HG02973 (cell line): ENCODE measurements at regions not wholly inside any gene's neighbourhood (a gene's known extent, or its start where the extent isn't known, plus 50 kb on each side); places are given as distances from the start of the nearest gene placed in this dataset.
"Not testable (repeated sequence)": the region's sequence is repeated elsewhere in the genome, so short reads cannot be mapped to it uniquely, and the experiment has no call there.

Experiments
- ATAC-seq: cut with Tn5 transposase; IDR thresholded peaks from one replicate; pipeline ENCODE4 v1.9.1; 2021; ENCODE audit warnings: moderate library complexity; ENCODE audit not compliant: unreplicated experiment

DNA sequence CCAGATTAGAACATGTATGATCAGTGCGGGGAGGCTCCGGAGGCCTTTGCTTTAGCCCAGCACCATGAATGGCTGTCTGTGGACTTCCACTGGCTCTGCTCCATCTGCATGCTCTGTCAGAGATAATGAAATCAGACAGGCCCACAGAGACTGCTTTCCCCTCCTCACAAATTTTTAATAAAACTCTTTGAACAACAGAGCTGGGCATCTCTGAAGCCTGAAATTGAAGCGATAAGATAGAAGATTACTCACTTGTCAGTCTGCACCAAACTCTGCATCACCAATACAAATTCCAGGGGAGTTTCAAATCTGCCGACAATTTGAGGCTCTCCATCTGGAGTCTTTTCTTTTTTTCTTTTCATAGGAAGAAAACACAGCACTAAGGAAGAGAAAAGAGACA is 110.0 kb downstream of the DYRK2 start:
- no peak for ATAC-seq

DNA sequence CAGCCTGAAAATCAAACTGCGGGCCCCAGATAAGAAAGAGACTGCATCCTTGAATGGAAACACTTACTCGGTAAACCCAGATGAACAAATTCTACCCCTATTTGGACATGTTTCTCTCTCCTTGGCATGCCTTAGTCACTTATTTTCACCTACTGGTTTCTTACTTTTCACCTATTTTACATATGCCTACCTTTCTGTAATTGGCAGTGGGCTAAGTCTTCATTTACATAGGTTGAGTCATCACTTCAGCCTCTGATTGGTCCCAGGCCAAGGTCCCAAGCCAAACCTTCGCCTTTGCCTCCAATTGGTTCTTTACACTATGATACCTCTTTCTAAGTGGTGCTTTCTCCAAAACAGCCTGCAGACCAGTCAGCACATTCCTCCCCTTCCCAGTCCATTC is 111.3 kb downstream of the DYRK2 start:
- no peak for ATAC-seq

DNA sequence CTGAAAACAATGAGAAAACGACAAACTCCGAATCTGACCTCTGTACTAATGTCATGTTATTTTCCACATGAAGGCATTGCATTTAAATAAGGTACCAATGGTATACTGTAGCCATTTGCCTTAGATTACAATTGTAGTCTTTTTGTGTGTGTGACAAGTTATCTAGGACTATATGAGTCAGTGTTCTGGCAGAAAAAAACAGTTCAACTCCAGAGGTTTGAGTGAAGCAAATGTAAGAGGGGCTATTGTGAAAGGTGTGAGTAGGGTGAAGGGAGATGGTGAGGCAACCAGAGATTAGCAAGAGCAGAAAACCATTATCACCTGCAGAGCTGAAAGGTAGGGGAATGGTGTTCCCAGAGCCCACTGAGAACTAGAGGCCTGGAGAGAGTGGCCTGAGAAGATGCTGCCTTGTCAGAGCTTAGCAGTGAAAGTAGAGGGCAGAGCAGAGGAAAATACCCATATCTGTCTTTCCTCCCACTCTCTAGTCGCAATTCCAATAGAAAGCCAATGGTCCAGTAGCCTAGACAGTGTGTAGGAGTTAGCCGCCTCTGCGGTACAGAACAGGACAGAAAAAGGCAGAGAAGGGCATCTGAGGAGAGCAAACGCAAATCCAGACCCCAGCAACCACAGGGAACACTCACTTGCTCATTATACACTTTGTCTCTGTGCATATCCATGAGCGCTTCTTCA is 112.2 kb downstream of the DYRK2 start:
- no peak for ATAC-seq

DNA sequence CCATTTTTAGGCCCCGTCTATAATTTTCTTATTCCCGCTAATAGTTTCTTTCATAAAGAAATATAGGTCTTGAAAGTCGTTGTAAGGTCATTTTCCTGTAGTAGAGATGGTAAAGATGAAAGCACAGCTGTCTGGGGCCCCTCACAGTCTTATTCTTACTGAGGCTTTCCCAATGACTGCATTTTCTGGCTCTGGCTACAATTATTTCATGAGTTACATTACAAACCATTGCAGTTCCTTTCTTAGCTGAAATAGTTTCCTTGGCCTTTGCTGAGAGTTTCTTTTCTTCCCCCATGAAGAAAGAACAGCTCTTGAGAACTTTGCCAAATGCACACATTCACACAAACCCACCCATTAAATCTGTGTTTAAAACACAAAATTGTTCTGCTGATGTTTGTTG is 113.0 kb downstream of the DYRK2 start:
- no peak for ATAC-seq

DNA sequence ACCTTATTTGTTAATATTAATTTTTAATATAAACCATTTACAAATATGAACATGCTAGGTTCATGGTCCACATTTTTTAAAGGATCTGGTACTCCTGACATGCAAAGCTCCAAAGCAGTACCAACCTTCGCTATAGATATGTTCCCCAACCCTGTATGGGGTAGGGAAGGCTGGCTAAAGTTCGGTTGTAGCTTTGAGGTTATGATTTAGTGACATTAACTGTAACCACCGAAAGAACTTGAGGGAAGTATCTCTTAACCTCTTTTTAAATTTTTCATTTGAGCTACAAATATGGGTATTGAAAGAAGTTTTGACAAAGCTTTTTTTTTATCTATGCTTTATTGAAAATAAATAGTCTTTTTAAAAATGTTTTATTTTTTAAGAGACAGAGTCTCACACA is 115.5 kb downstream of the DYRK2 start:
- no peak for ATAC-seq

DNA sequence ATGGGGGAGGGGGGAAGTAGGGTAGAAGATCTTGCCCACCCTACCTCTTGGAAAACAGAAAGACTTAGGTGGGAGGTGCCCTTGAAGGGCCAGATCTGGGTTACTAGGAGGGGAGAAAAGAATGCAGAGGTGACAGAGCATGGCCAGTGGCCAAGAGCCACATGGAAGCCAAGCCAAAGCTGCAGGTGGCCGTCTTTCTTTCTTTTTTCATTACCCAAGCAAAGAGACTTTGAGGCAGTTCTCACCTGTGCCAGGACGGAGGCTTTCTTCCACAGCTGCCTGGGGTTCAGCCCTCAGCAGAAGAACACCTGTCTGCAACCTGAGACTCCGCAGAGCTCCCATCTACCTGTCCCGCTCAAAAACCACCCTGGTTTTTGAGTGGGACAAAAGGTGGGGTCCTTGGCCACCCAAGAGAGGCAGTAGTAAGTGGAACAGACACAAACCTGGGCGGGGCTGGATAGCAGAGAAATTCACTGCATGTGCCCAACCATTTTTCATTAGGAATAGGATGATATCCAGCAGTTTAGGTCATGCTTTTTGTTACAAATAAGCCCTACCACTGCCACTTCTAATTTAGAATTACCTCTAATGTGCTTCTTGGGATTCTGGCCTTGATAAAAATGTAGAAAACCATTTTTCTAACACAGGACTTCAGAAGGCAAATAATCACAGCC is 116.5 kb downstream of the DYRK2 start:
- no peak for ATAC-seq

DNA sequence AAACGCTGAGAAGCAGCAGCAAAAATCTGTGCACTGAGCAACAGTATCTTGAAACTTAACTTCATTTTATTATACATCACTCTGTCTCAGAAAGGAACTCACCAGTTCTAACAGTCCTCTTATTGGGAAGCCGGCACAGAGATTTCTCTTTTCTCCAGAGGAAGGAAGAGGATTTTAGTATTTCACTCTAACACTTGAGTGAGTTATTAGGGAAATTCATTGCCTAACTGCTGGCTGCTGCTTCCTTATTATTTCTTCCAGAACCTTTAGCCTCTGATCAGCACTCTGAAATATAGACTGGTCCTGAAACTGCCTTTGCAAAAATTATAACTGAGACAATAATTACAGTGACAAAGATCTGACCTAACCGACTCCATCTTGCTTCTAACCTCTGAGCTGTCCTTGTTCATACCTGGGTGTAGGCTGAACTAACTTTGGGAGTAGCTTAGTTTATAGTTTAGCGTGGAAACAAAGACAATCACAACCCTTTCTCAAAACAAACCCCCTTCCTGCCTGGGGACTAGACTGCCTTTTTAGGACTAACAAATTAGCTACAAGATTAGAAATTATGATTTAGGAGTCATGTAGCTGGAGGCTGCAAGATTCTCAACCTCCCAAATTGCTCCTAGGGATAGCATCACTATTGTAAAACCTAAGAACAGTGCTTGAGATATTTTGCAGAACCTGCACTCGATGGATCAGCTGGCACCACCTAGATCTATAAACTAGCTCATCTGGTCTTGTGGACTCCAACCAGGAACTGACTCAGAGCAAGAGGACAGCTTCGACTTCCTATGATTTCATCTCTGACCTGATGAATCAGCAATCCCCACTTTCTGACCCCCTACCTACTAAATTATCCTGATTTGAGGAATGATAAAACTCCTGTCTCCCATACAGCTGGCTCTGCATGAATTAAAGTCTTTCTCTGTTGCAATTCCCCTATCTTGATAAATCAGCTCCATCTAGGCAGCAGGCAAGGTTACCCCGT is 117.5 kb downstream of the DYRK2 start:
- ATAC-seq = no peak

DNA sequence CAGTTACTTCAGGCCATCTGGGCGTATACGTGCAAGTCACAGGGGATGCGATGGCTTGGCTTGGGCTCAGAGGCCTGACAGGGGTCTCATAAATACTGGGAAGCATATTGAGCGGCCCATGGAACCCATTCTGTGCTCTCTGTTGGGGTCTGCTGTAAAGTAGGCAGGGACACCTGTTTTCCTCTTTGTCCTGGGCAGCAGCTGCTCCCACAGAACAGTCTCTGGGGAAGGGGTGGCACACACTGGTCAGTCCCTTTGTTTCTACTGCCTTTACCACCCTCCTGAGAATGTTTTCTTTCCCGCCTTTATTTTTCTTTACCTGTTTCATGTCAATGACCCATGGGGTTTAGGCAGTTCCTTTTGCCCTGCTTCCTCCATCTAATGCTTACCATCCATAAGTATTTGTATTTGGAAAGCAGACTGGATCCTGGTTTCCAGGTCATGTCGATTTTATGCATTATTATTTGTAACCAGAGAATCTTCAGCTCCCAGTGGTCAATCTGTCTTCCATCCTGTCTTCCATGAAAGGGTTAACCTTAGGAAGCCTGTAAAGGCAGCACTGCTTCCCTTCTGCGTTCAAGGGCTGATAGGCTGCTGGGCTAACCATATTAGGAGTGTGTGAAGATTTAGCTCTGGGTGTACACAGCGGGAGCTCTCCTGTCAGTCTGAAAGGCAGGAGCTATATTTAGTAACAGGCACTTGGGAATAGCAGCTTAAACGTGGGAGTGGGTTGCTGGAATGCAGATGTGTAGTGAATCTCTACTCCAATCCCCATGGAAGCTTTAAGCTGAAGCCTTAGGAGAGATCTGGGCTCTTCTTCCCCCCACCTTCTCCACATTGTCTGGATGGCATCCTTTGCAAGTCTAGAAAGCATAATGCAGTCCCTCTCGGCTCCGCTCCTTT is 124.0 kb downstream of the DYRK2 start:
- no peak for ATAC-seq

DNA sequence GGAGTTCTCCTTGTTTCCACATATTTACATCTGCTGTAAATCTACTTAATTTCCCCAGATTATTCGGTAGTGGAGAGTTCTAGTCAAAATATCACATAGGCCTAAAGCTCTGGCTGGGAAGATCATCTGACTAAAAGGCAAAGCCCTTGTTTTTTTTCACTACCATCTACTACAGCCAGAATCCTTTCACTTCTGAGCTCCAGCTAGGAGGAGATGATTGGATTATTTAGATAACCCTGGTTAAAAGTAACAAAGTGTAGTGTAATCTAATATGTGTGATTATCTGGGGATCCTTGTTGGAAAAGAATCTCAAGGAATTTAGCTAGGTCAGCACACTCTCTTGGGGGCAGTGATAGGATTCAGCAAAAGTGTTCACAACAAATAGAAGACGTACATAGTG is 125.4 kb downstream of the DYRK2 start:
- ATAC-seq = no peak

DNA sequence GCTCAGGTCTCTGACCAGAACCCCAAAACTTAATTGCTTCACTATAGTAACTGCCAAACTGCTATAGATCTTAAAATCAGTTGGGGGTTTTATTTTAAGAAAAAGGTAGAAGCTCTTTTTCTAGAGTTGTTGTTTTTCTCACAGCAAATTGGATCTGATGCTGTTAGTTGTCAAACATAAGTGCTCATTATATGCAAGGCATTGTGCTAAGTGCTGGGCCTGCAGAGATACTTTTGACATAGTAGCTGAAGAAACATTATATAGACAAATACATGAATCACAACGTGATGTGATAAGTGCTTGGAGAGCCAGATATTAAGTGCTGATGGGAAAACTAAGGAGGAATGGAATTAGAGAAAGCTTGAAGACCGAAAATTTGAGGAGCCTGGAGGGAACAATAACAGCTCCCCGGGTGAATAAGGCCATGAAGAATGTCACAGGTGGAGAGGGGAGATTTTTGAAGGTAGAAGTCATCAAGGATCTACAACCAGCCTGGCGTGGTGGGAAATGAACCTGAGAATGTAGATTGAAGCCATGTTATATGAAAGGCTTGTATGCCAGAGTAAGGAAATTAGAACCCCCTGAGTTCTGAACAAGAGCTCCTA is 126.5 kb downstream of the DYRK2 start:
- no peak for ATAC-seq

DNA sequence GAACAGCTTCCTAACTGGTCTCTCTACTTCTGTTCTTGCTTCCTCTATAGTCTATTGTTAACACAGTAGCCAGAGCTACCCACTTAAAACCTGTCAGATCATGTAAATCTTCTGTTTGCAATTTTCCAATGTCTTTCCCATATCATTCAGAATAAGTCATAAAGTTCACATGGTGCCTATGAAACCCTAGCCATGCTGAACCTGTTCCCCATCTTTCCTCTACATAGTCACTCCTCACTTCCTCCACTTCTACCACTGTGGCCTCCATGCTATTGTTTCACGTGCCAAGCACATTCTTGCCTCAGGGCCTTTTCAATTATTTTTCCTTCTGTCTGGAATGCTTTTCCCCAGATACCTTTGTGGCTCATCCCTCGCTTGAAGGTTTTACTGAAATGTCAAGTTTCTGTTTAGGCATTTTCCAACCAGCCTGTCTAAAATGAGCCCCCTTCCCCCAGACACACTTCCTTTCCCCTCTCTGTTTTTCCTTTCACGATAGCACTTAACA is 132.1 kb downstream of the DYRK2 start:
- no peak for ATAC-seq

DNA sequence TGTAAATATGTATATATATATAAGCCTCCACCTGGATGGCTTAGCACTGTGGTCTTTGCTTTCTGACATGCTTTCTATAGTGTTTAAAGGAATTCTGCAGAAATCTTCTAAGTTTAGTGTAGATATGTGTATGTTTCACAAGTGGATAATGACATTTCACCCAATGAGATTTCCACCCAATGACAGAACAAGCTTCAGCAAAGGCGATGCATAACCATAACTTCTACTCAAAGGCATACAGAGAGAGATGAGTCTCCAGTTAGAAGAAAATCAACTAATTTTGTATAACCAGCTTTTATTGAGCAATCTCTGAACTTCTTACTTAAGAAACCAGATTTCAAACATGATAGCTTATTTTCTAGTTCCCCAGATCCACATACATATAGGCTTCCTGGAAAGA is 134.0 kb downstream of the DYRK2 start:
- no peak for ATAC-seq

DNA sequence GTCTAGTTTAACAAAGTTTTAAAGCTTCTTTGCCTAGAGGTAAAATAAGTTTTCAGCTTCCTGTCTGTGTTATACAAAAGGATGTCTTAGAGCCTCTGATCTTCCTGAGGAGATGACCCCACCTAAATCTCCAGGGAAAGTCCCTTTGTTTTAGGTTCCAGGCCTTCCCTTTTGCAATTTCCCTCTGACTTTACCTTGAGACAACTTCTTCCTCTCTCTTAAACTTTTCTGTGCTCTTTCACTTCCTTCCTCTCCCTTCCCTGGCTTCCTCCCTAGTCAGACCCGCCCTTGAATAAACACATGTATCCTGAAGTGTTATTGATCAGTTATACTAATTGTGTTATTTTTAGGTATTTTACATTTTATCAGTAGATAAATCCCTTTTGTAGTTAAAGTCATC is 134.8 kb downstream of the DYRK2 start:
- ATAC-seq = no peak

DNA sequence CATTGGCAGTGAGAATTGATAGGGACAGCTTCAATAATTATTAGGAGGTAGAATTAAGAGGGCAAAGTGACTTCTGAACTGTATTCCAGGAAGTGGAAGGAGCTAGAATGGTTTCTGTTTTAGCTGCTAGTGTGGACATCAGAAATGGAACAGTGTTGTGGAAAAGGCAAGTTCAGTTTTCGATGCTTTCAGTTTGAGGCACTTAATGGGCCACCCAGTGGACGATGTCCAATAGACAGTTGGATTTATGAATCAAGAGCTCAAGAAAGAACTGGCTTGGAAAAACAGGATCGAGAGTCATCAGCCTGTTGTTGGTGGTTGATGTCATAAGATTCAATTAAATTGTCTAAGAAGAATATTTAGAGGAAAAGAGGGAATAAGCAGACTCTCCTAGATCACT is 136.3 kb downstream of the DYRK2 start:
- no peak for ATAC-seq

DNA sequence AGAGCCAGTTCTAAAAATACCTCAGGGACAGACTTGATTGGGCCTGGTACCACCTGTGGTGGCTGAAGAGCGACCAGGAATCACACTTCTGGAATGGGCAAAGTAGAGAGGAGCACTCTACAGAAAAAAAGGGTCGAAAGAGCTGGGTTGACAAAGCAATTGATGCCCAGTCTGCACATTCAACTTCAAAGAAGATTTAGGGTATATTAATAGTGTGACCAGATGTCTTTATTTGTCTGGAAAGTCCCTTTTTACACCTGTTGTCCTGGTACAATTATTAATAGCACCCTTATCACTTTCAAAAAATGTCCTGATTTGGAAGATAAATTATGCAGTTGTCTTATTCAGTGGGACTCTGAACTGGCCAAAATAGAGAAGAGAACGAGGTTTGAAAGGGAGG is 137.5 kb downstream of the DYRK2 start:
- no peak for ATAC-seq

DNA sequence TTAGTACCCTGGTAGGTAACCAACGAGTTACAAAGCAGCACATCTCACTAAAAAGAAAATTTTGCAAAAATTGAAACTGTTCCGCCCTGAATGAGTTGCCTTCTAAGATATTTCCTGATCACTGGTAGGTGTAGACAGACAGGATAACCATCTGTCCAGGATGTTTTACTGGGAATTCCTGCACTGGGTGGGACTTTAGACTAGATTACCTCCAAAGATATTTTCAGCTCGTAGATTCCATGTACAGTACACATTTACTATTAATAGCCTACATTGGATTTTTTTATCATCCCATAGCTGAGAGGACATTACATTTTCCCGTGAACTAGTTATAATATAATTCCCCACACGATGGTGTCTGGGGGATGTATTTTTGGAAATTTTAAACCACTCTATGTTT is 139.6 kb downstream of the DYRK2 start:
- no peak for ATAC-seq

DNA sequence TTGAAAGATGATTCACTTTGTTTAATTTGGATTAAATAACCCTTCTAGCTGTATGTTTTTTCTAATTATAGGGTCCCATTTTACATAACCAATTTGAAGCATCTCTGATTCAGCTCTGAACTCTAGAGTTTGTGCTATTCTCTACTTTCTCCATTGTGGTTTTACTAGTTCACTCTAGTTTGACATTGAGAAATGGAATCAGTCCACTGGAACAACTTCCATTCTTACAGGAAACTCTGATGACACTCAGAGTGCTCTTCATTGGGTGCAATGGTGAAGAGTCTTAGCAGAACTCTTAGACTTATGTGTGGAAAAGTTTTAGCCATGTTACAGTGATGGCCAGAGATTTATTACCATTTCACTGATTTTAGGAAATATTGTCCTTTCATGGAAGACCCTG is 140.7 kb downstream of the DYRK2 start:
- ATAC-seq = no peak

DNA sequence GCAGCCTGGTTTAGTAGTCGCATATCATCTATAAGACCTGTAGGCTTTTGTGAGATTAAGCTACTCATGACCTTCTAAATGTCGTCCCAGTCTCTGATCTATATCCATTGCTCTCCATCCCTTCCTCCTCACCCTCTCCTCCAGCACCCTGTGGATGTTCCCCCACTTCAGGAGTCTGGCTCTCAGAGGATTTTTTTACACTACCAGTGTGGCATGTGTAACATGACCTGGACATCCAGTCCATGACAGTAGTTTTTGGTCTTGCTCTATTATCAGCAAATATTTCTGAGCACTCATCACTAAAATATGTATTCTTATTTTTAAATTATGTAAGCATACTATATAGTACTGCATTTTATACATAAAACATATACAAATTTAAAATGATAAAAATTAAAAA is 142.1 kb downstream of the DYRK2 start:
- ATAC-seq = no peak

DNA sequence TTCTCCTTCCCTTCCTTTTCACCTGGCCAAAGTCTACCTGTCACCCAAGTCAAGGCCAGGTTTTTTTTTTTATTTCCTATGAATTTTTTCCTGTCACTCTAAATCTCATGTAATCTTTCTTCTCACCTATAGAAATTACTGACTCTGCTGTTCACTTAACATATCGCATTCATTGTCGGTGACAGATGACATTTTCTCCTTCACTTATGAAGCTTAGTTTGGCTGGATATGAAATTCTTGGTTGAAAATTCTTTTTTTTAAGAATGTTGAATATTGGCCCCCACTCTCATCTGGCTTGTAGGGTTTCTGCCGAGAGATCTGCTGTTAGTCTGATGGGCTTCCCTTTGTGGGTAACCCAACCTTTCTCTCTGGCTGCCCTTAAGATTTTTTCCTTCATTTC is 142.8 kb downstream of the DYRK2 start:
- not testable (repeated sequence) for ATAC-seq

DNA sequence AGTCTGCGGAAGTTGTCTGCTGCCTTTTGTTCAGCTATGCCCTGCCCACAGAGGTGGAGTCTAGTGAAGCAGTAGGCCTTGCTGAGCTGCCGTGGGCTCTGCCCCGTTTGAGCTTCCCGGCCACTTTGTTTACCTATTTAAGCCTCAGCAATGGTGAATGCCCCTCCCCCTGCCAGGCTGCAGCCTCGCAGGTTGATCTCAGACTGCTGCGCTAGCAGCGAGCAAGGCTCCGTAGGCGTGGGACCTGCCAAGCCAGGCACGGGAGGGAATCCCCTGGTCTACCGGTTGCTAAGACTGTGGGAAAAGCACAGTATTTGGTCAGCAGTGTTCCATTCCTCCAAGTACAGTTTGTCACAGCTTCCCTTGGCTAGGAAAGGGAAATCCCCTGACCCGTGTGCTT is 143.6 kb downstream of the DYRK2 start:
- no peak for ATAC-seq
